ENCODE measurements at regions not wholly inside any gene's neighbourhood (a gene's known extent, or its start where the extent isn't known, plus 50 kb on each side); places are given as distances from the start of the nearest gene placed in this dataset.

DNA sequence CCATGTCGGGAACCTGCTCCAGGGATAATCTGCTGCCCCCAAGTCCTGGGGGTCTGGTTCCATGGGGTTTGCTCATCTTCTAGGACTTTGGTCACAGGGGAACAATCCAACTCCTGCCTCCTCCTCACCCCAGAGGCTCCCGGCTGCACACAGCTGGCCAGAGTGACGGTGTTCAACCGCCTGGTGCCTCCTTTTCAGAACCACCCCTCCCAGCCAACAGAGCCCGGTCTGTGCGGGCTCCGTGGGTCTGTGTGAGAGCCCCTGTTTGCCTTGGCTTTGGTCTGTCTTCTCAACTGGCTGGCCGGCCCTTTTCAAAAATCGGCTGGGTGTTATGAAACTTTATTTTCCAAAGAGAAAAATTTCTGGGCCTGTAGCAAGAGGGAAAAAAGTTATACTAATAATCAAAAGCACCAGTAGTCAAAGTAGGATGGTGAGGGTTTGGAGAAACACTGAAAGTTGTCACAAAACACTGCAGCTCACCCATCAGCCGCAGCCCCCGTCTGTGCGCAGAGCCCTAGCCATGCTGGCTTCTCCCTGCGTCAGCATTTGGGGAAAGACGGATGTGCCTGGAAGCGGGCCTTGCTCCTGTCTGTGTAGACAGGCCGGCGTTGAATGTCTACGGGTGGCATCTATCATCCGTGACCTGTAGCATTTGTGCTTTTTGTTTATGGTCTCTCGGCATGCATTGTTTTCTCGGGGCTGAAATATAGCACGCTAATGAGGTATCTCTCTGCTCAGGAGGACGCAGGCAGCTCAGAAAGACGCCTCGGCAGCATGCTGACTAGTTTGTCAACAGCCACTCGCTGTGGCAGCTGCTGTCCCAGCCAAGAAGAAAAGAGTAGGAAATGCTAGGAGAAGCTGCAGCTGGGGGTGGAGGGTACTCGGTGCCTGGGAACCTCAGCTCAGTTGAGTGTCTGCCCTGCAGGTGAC lies 138.6 kb downstream of the GLI2 start:
- TF ChIP-seq, protein P1, sequence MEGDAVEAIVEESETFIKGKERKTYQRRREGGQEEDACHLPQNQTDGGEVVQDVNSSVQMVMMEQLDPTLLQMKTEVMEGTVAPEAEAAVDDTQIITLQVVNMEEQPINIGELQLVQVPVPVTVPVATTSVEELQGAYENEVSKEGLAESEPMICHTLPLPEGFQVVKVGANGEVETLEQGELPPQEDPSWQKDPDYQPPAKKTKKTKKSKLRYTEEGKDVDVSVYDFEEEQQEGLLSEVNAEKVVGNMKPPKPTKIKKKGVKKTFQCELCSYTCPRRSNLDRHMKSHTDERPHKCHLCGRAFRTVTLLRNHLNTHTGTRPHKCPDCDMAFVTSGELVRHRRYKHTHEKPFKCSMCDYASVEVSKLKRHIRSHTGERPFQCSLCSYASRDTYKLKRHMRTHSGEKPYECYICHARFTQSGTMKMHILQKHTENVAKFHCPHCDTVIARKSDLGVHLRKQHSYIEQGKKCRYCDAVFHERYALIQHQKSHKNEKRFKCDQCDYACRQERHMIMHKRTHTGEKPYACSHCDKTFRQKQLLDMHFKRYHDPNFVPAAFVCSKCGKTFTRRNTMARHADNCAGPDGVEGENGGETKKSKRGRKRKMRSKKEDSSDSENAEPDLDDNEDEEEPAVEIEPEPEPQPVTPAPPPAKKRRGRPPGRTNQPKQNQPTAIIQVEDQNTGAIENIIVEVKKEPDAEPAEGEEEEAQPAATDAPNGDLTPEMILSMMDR (IDR thresholded peaks at IDR 0.05; ENCODE audit: control insufficient read depth, extremely low read depth, insufficient read depth): no peak
- no peak for DNase-seq (ENCODE audit: low read depth)
- no peak overlapping the region for H3K4me3 ChIP-seq (ENCODE audit: low read depth, low read length)

GRCh38 chr2:120874888-120875275 lies 139.2 kb downstream of the GLI2 start:
- TF ChIP-seq, protein P1 (IDR thresholded peaks at IDR 0.05; ENCODE audit: control insufficient read depth, extremely low read depth, insufficient read depth): no peak
- DNase-seq (ENCODE audit: low read depth): no peak

GRCh38 chr2:120875431-120875830 lies 139.8 kb downstream of the GLI2 start:
- TF ChIP-seq, protein P1 (IDR thresholded peaks at IDR 0.05; ENCODE audit: control insufficient read depth, extremely low read depth, insufficient read depth): no peak

More at GRCh38 chr2:120874888-120875275, 139.2 kb downstream of the GLI2 start:
- no peak overlapping the region for H3K4me3 ChIP-seq (ENCODE audit: low read depth, low read length)

GRCh38 chr2:120876526-120877280 lies 141.0 kb downstream of the GLI2 start:
- TF ChIP-seq, protein P1 (IDR thresholded peaks at IDR 0.05; ENCODE audit: control insufficient read depth, extremely low read depth, insufficient read depth): no peak
- DNase-seq (ENCODE audit: low read depth): no peak

More at GRCh38 chr2:120875431-120875830, 139.8 kb downstream of the GLI2 start:
- no peak overlapping the region for H3K4me3 ChIP-seq (ENCODE audit: low read depth, low read length)
- DNase-seq (ENCODE audit: low read depth): no peak

DNA sequence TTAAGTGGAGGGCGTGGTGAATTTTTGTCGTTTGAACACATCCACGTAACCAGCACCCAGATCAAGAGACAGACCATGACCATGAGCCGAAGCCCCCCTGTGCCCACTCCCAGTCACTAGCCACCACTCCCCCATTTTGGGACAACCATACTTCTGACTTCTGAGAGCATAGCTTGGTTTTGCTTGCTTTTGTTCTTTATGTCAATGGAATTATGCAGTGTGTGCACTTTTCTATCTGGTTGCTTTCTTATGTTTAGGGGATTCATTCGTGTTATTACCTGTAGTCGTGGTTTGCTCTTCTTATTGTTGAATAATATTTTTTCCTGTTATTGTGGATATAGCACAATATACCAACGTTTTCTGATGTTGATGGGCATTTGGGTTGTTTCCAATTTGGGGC lies 141.7 kb downstream of the GLI2 start:
- H3K4me3 ChIP-seq (ENCODE audit: low read depth, low read length): no peak overlapping the region
- TF ChIP-seq, protein P1 (IDR thresholded peaks at IDR 0.05; ENCODE audit: control insufficient read depth, extremely low read depth, insufficient read depth): no peak
- DNase-seq (ENCODE audit: low read depth): no peak

More at GRCh38 chr2:120876526-120877280, 141.0 kb downstream of the GLI2 start:
- H3K4me3 ChIP-seq (ENCODE audit: low read depth, low read length): no peak overlapping the region

DNA sequence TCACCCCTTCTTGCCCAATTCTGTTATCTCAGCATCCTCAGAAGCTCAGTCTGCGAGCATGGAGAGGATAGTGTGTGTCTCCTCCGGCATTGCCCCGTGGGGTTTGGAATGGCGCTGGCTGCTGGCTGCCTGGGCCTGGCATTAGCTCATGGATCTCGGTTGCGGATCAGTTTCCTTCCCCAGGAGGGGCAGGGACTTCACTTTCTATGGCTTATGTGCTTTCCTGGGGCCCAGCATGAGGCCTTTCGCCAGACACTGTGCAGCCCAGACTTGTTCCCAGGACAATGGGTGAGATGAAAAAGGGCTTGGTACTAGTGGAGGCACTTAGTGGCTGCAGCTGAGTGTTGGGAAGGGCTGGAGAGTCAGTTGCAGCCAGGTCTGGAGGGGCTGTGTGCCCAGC lies 143.3 kb downstream of the GLI2 start:
- TF ChIP-seq, protein P1 (IDR thresholded peaks at IDR 0.05; ENCODE audit: control insufficient read depth, extremely low read depth, insufficient read depth): no peak
- H3K4me3 ChIP-seq (ENCODE audit: low read depth, low read length): no peak overlapping the region
- no peak for DNase-seq (ENCODE audit: low read depth)

Measured in LNCaP clone FGC (cell line).